Omental fat pad (tissue), 3 donors: ENCODE measurements at regions not wholly inside any gene's neighbourhood (a gene's known extent, or its start where the extent isn't known, plus 50 kb on each side); places are given as distances from the start of the nearest gene placed in this dataset.

ENCODE experiments used
- ATAC-seq: fragments of 150-250 bp; one replicate; pipeline ENCODE4 v1.9.1; 2016; ENCODE audit warnings: mild to moderate bottlenecking, moderate library complexity; ENCODE audit not compliant: low FRiP score
- DNase-seq: peaks from one replicate; pipeline ENCODE4 v3.0.0-alpha.2; 2019; ENCODE audit warnings: low spot score
- TF ChIP-seq, protein P1 (sequence below), 3 donors: fragments of 450-650 bp; IDR thresholded peaks; one replicate each; pipeline ENCODE4 v1.5.1; 2016 to 2017; ENCODE audit warnings: antibody characterized with exemption in 3 of 3, mild to moderate bottlenecking in 3 of 3, moderate library complexity in 2 of 3

DNA sequence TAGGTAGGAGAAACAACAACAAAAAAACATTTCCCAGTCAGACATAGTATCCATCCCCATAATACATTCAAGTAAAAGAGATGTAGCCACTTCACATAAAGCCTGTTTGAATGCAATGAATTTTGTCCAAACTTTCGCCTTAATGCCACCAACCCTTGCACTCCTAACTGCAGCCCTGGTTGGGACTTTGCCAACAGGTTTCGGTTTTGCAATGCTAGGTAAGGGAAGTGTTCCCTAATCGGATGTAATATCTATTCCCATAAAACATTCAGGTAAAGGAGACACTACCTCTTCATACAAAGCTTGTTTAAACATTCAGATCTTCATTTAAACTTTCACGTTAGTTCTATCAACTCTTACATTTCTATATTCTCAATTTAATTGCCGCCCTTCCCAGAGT, 336.1 kb downstream of the DRD1 start:
- ATAC-seq, result no peak
- DNase-seq, result no peak
- TF ChIP-seq, protein P1, sequence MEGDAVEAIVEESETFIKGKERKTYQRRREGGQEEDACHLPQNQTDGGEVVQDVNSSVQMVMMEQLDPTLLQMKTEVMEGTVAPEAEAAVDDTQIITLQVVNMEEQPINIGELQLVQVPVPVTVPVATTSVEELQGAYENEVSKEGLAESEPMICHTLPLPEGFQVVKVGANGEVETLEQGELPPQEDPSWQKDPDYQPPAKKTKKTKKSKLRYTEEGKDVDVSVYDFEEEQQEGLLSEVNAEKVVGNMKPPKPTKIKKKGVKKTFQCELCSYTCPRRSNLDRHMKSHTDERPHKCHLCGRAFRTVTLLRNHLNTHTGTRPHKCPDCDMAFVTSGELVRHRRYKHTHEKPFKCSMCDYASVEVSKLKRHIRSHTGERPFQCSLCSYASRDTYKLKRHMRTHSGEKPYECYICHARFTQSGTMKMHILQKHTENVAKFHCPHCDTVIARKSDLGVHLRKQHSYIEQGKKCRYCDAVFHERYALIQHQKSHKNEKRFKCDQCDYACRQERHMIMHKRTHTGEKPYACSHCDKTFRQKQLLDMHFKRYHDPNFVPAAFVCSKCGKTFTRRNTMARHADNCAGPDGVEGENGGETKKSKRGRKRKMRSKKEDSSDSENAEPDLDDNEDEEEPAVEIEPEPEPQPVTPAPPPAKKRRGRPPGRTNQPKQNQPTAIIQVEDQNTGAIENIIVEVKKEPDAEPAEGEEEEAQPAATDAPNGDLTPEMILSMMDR (IDR thresholded peaks at IDR 0.05), result no peak

DNA sequence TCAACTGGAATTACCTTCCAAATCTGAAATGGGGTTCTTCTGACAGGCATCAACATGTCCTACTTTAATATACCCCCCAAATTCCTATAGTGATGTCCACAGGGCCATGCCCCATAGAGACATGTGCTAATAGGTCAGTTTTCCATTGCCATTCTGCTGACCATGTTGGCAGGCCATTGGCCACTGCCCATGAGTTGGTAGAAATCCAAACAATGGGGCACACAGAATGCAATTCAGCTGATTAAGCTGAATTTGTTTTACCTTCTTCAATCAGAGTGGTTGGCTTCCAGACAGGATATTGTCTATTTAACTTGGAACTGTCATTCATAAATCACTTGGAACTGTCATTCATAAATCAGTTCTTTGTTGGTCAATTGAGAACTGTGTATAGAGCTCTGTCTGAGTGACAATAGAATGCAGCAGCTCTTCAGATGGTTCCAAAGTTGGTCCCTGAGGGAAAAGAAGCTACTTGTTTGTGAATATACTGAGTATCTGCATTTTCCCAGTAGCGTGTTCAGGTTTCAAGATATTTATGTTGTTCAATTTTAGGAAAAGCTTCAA, 336.9 kb downstream of the DRD1 start:
- TF ChIP-seq, protein P1 (IDR thresholded peaks at IDR 0.05), result no peak
- ATAC-seq, result no peak
- no peak for DNase-seq

DNA sequence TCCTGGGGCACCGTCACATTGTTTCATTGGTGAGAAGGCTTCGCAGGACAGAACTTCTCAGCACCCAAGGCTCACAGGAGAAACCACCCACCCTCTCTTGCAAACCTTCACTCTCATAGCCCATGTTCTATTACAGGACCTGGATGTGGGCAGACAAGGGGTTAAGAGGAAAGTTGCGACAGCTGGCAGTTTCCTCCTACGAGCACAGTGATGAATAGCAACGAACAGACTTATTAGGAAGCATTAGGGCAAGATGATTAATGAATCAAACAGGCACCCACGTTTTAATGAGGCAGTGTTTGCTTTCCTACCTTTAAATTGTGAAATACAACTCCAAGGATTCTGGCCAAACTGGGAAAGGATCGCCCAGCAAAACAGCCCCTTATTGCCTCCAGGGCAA, 339.3 kb downstream of the DRD1 start:
- no peak for ATAC-seq
- no peak for DNase-seq
- TF ChIP-seq, protein P1 (IDR thresholded peaks at IDR 0.05), result no peak

DNA sequence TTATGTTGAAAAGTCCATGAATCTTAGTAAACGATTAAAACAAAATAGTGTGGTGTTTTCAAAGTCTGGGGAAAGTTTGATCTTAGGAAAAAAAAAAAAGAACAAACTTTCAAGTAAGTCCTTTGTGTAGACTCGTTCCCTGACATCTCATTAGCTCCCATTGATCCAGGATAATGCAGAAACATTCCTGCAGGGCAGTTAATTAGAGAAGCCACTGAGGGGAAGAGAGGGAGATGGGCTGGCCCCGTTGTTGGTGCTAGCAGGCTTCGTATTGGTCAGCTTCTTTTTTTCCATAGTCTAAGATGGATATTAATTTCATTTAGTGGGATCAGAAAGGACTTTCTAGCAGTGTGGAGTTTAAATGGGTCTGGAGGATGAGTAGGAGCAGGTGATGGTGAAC, 340.2 kb downstream of the DRD1 start:
- TF ChIP-seq, protein P1 (IDR thresholded peaks at IDR 0.05), result no peak
- DNase-seq (no peak), ATAC-seq (no peak)

DNA sequence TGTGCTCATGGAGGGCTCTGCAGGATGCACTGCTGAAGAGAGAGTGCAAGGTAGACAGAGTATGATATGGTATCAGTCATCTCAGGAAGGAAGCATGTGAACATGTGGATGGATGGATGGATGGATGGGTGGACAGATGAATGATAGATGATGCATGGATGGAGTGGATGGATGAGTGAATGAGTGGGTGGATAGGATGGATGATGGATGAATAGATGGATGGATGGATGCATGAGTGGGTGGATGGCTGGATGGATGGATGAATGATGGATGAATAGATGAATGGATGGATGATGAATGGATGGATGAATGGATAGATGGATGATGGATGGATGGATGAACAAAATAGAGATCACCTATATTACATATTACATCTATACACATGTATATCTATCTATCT, 341.3 kb downstream of the DRD1 start:
- ATAC-seq (no peak), DNase-seq (no peak)
- TF ChIP-seq, protein P1 (IDR thresholded peaks at IDR 0.05), result no peak

DNA sequence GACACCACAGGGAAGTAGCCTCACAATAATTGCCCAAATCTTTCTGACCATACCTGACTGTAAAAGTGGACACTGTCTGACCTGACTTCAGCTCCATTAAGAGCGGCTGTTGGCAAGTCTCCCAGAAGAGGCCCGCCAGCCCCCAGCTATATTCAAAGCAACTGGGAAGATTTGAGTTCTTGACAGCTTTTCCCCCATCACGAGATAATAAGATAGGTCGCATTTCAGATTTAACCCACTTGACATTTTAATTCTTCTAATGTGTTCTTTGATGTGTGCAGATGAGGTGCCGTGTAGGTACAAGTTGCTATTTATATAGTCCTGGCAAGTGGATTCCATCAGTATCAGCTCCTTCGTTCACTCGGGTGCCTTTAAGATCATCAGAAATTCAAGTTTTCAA, 345.7 kb downstream of the DRD1 start:
- ATAC-seq, result no peak
- TF ChIP-seq, protein P1 (IDR thresholded peaks at IDR 0.05), result no peak
- no peak for DNase-seq

DNA sequence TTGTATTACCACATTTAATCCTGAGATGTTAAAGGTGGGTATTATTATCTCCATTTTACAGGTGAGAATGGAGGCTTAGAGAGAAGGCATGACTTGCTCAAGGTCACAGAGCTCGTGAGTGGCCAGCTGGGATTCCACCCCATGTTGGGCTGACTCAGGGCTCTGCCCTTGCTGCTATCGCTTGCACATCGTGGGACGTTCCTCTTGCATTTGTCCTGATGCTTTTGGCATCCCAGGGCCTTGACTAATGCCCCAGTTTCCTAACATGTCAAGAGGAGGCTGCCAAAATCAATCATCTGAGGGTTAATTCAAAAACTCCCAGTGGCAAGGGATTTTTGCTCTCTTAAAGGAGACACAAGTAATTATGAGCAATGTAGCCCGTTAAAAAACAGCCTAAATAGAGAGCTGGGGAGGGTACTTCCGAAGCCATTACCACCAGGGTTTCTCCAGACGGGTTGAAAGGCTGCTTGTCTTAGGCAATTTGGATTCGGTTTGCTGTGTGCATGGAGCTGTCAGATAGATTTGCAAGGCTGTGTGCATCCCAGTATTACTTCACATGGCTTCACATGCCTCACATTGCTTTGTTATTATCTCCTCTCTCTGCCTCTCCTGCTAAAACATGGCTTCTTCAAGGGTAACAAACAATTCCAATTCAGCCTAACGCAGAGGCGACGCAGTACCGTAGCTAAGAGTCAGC, 347.4 kb downstream of the DRD1 start:
- TF ChIP-seq, protein P1 (IDR thresholded peaks at IDR 0.05), result no peak
- ATAC-seq, result no peak
- DNase-seq, result no peak
